D721Med (cell line): ENCODE measurements at regions not wholly inside any gene's neighbourhood (a gene's known extent, or its start where the extent isn't known, plus 50 kb on each side); places are given as distances from the start of the nearest gene placed in this dataset.

Experiments used
- DNase-seq: peaks from one replicate; pipeline ENCODE4 v3.0.0; 2011; ENCODE audit warnings: low spot score; ENCODE audit not compliant: insufficient read length
- FAIRE-seq: peaks from 2 replicates; lab custom pipeline; 2011; peaks lifted over from hg19 to GRCh38; lab: Jason Lieb, UNC
- TF ChIP-seq, protein P1 (sequence below): IDR thresholded peaks from 2 replicates; pipeline ENCODE4 v1.5.1; 2012; ENCODE audit warnings: mild to moderate bottlenecking, control low read depth; ENCODE audit not compliant: insufficient read depth; ENCODE audit errors: missing control alignments

DNA sequence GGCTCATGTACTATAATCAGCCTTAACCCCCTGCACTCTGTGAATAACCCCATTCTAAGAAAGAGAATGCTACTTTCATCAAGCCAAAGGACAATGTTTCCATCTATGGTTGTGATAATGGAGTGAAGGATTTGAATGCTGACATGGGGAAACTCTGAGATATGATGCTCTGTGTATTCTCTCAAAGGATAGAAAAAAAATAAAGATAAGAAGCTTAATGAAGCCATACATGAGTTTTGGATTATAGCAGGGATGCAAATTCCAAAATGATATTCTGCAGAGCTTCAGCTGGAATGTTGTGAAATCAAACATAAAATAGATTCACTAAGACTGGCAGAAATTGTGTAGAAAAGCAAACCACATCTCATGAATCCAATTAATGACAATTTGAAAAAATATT is 1074.1 kb downstream of the XPNPEP1 start:
- FAIRE-seq (no peak), DNase-seq (no peak)
- TF ChIP-seq, protein P1, sequence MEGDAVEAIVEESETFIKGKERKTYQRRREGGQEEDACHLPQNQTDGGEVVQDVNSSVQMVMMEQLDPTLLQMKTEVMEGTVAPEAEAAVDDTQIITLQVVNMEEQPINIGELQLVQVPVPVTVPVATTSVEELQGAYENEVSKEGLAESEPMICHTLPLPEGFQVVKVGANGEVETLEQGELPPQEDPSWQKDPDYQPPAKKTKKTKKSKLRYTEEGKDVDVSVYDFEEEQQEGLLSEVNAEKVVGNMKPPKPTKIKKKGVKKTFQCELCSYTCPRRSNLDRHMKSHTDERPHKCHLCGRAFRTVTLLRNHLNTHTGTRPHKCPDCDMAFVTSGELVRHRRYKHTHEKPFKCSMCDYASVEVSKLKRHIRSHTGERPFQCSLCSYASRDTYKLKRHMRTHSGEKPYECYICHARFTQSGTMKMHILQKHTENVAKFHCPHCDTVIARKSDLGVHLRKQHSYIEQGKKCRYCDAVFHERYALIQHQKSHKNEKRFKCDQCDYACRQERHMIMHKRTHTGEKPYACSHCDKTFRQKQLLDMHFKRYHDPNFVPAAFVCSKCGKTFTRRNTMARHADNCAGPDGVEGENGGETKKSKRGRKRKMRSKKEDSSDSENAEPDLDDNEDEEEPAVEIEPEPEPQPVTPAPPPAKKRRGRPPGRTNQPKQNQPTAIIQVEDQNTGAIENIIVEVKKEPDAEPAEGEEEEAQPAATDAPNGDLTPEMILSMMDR = no peak

GRCh38 chr10:108848046-108848445 is 1075.3 kb downstream of the XPNPEP1 start:
- TF ChIP-seq, protein P1 = no peak
- FAIRE-seq = no peak
- no peak for DNase-seq

DNA sequence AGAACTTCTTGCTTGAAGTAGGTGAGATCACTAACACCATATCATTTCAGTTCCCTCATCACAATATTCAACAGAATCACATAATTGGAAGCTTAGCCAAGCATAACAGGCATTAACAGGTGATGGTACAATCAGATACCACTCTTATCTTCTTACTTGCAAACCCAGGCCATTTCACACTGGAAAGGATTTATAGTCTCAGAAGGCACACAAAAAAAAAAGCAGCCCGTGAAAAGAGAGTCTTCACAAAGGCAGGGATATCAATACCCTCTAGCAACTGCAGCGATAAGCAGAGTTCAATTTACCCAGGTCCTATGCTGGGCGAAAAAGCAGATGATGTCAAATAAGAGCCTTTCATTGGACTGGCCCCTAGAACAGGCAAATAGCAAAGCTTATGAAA is 1082.4 kb downstream of the XPNPEP1 start:
- FAIRE-seq (no peak), DNase-seq (no peak)
- TF ChIP-seq, protein P1 = no peak

DNA sequence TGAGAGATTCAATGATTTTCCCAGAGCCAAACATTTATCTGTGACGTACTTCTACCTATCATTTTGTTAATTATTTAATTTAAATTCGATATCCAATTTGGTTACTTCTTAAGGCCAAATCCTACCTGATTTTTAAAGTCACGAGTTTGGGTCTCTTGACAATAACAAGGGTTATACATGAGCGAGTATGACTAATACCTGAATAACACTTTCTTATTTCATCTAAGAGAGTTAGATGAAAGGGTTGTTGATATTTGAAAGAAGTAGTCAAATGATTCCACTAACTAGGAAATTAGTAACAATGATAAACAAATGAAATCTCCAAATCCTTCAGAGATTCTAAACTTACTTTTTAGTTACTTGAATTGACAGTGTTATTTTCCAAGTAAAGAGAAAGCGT is 1086.9 kb downstream of the XPNPEP1 start:
- TF ChIP-seq, protein P1 = no peak
- DNase-seq = no peak
- FAIRE-seq = no peak

GRCh38 chr10:108822026-108822425 is 1101.3 kb downstream of the XPNPEP1 start:
- FAIRE-seq (no peak), DNase-seq (no peak)
- TF ChIP-seq, protein P1 = no peak

GRCh38 chr10:108819302-108819701 is 1104.0 kb downstream of the XPNPEP1 start:
- TF ChIP-seq, protein P1 = no peak
- DNase-seq (no peak), FAIRE-seq (no peak)

- DNase-seq (no peak), FAIRE-seq (no peak)
- TF ChIP-seq, protein P1 = no peak
Measured at GRCh38 chr10:108817584-108817983, 1105.7 kb downstream of the XPNPEP1 start.
